OCI-LY7 (cell line): ENCODE measurements at regions not wholly inside any gene's neighbourhood (a gene's known extent, or its start where the extent isn't known, plus 50 kb on each side); places are given as distances from the start of the nearest gene placed in this dataset.

Experiments
- BruUV-seq: library from RNA; stranded (reverse); fragments of 400-500 nt; replicated peaks from 2 replicates; lab custom pipeline; 2021; lab: Mats Ljungman, UMichigan
- CTCF ChIA-PET: fragments of 300-600 bp; sonication (Branson Sonifier 250); formaldehyde crosslinking; loops from one replicate; lab custom pipeline; 2022; ENCODE audit warnings: antibody characterized with exemption; ENCODE audit not compliant: unreplicated experiment; lab: Charles Lee
- POLR2A ChIA-PET: fragments of 300-600 bp; sonication (Branson Sonifier 250); formaldehyde crosslinking; loops from one replicate; lab custom pipeline; 2022; ENCODE audit warnings: antibody characterized with exemption; lab: Charles Lee
- DNase-seq: peaks from one replicate; pipeline ENCODE4 v3.0.0-alpha.2; 2015; ENCODE audit warnings: low spot score
- H2AFZ ChIP-seq: fragments of 200-600 bp; sonication (generic), shearing (Covaris generic); 2 replicates; pipeline ENCODE4 v1.6.1; 2014; ENCODE audit warnings: mild to moderate bottlenecking, antibody characterized with exemption, low read length, moderate library complexity
- H3K27ac ChIP-seq: fragments of 200-600 bp; sonication (generic); 2 replicates; pipeline ENCODE4 v1.5.1; 2014; ENCODE audit warnings: mixed run types, low read depth, mild to moderate bottlenecking, moderate library complexity, low read length, inconsistent platforms; ENCODE audit not compliant: poor library complexity, severe bottlenecking
- H3K36me3 ChIP-seq: fragments of 200-600 bp; sonication (generic); 2 replicates; pipeline ENCODE4 v1.6.1; 2014; ENCODE audit warnings: mild to moderate bottlenecking, antibody characterized with exemption, low read length, moderate library complexity, mixed read lengths; ENCODE audit not compliant: insufficient read depth
- H3K4me1 ChIP-seq: fragments of 200-600 bp; sonication (generic); 2 replicates; pipeline ENCODE4 v1.5.1; 2014; ENCODE audit warnings: mild to moderate bottlenecking, low read length; ENCODE audit not compliant: insufficient read depth, poor library complexity, severe bottlenecking
- H3K4me2 ChIP-seq: fragments of 200-600 bp; sonication (generic); 2 replicates; pipeline ENCODE4 v1.6.1; 2014; ENCODE audit warnings: mild to moderate bottlenecking, low read length
- H3K4me3 ChIP-seq: fragments of 200-600 bp; sonication (generic); 2 replicates; pipeline ENCODE4 v1.5.1; 2014; ENCODE audit warnings: mild to moderate bottlenecking, low read depth, low read length; ENCODE audit not compliant: poor library complexity, severe bottlenecking
- H3K79me2 ChIP-seq: fragments of 200-600 bp; sonication (generic); 2 replicates; pipeline ENCODE4 v1.6.1; 2016; ENCODE audit warnings: low read depth, mild to moderate bottlenecking, low read length, moderate library complexity, mixed read lengths; ENCODE audit not compliant: insufficient read depth
- H3K9me2 ChIP-seq: fragments of 200-600 bp; sonication (generic); 2 replicates; pipeline ENCODE4 v1.6.1; 2016; ENCODE audit warnings: mild to moderate bottlenecking, low read length, mixed read lengths; ENCODE audit not compliant: insufficient read depth
- H3K9me3 ChIP-seq: fragments of 200-600 bp; sonication (generic); 2 replicates; pipeline ENCODE4 v1.6.1; 2014; ENCODE audit warnings: mild to moderate bottlenecking, mixed run types, low read length, mixed read lengths
- H4K20me1 ChIP-seq: fragments of 200-600 bp; sonication (generic); 2 replicates; pipeline ENCODE4 v1.6.1; 2014; ENCODE audit warnings: mild to moderate bottlenecking, antibody characterized with exemption, low read length, moderate library complexity, mixed read lengths; ENCODE audit not compliant: insufficient read depth
- EZH2phosphoT487 ChIP-seq: fragments of 200-600 bp; sonication (generic); IDR thresholded peaks from 2 replicates; pipeline ENCODE4 v1.6.1; 2018; ENCODE audit warnings: low read depth, borderline replicate concordance, mild to moderate bottlenecking, mixed run types, antibody characterized with exemption, low read length, moderate library complexity, mixed read lengths
- intact Hi-C: fragments of 100-400 bp; cut with micrococcal nuclease; formaldehyde crosslinking; loops from one replicate; pipeline ENCODE4 v1.10.0; 2022; ENCODE audit not compliant: unreplicated experiment
- TF ChIP-seq, protein P1 (sequence below): fragments of 200-600 bp; sonication (generic); conservative IDR thresholded peaks from 2 replicates; pipeline ENCODE4 v1.5.1; 2014; ENCODE audit warnings: mild to moderate bottlenecking, antibody characterized with exemption, low read length, moderate library complexity, mixed read lengths

DNA sequence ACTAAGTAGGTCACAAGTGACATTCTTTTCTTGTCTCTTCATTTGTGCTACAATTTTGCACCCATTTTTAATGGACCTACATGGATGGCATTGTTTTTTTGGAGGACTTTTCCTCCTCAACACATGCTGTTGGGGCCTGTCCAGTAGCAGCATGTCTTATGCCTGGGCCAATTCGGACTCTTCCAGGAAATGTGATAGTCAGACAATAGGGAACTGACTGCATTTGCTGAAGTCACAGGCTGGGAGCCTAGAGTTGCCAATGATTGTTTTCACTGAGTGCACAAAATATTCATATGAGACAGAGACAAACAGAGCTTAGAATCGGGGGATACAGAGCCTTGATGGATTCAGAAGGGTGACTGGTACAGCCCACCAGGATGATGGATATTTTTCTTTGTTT is 867.3 kb upstream of the GOT2 start:
- no peak for DNase-seq
- BruUV-seq, result no TSS peak
- CTCF ChIA-PET, result no interaction called here
- TF ChIP-seq, protein P1, sequence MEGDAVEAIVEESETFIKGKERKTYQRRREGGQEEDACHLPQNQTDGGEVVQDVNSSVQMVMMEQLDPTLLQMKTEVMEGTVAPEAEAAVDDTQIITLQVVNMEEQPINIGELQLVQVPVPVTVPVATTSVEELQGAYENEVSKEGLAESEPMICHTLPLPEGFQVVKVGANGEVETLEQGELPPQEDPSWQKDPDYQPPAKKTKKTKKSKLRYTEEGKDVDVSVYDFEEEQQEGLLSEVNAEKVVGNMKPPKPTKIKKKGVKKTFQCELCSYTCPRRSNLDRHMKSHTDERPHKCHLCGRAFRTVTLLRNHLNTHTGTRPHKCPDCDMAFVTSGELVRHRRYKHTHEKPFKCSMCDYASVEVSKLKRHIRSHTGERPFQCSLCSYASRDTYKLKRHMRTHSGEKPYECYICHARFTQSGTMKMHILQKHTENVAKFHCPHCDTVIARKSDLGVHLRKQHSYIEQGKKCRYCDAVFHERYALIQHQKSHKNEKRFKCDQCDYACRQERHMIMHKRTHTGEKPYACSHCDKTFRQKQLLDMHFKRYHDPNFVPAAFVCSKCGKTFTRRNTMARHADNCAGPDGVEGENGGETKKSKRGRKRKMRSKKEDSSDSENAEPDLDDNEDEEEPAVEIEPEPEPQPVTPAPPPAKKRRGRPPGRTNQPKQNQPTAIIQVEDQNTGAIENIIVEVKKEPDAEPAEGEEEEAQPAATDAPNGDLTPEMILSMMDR, result no peak
- TF ChIP-seq EZH2phosphoT487, result no peak
- POLR2A ChIA-PET, result interaction anchor here (0.9 kb wide), 1 partner anchor 12 kb away, joined by 3 read pairs; no protein-coding TSS in a partner anchor
- Histone ChIP-seq H3K79me2 (no peaks in the 10 kb centered on the region), H3K9me3 (no peaks in the 10 kb centered on the region), H3K4me3 (no peak overlapping the region), H3K9me2 (no peaks in the 10 kb centered on the region), H4K20me1 (no peaks in the 10 kb centered on the region), H3K4me2 (no peak overlapping the region), H3K4me1 (no peaks in the 10 kb centered on the region), H2AFZ (no peak overlapping the region), H3K27ac (no peak overlapping the region), H3K36me3 (no peaks in the 10 kb centered on the region)
- intact Hi-C loops, result no loop called here

DNA sequence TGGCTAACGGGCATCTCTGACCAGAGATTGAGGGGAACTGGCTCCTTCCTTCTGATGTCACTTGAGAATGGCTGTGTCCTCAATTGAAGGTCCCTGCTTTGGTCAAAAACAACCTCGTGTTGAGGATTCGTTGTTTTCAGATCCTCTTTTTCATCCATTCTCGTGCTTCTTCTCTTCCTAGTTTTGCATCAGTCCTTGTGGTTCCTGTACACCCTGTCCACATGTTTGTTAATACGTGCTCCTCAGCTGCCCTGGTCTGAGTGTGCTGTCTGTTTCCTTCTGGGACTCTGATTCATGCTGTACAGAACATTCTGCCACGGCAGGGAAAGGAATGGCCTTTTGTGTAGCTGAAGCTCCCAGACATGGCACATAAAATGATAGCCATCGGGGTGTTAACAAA is 863.2 kb upstream of the GOT2 start:
- Histone ChIP-seq H3K36me3 (no peaks in the 10 kb centered on the region), H3K4me1 (no peaks in the 10 kb centered on the region), H4K20me1 (no peaks in the 10 kb centered on the region), H3K79me2 (no peaks in the 10 kb centered on the region), H3K9me3 (no peaks in the 10 kb centered on the region), H2AFZ (no peak overlapping the region), H3K9me2 (no peaks in the 10 kb centered on the region), H3K27ac (no peak overlapping the region), H3K4me3 (no peak overlapping the region), H3K4me2 (no peak overlapping the region)
- ChIA-PET CTCF (no interaction called here), POLR2A (no interaction called here)
- no peak for DNase-seq
- intact Hi-C loops, result no loop called here
- no TSS peak for BruUV-seq
- TF ChIP-seq EZH2phosphoT487, result no peak
- TF ChIP-seq, protein P1, result no peak

DNA sequence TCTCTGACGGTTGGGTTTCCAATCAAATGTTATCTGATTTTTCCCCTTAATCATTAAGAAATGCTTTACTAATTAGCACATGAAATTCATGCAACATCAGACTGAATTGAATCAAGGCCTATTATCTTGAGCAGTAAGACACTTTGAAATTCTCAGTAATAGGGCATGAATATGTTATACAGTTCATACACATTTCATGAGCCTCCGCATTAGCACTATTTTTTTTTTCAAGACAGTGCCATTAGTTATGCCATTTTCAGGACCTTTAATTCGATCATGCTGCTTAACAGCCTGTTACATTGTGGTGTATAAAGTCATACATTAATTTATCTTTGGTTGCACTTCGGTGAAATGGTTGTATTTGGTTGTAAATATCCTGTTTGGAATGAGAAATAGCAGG is 862.6 kb upstream of the GOT2 start:
- BruUV-seq, result no TSS peak
- CTCF ChIA-PET, result no interaction called here
- H3K4me2 ChIP-seq, result no peak overlapping the region
- POLR2A ChIA-PET, result no interaction called here
- no peak for TF ChIP-seq EZH2phosphoT487
- TF ChIP-seq, protein P1, result no peak
- no peaks in the 10 kb centered on the region for H3K4me1 ChIP-seq
- H3K9me2 ChIP-seq, result no peaks in the 10 kb centered on the region
- H3K27ac ChIP-seq, result no peak overlapping the region
- H3K79me2 ChIP-seq, result no peaks in the 10 kb centered on the region
- intact Hi-C loops, result no loop called here
- no peaks in the 10 kb centered on the region for H4K20me1 ChIP-seq
- no peaks in the 10 kb centered on the region for H3K36me3 ChIP-seq
- DNase-seq, result no peak
- H3K9me3 ChIP-seq, result no peaks in the 10 kb centered on the region
- H3K4me3 ChIP-seq, result no peak overlapping the region
- no peak overlapping the region for H2AFZ ChIP-seq
